Transverse colon (tissue), 4 donors: ENCODE measurements at regions not wholly inside any gene's neighbourhood (a gene's known extent, or its start where the extent isn't known, plus 50 kb on each side); places are given as distances from the start of the nearest gene placed in this dataset.

Experiments
- DNase-seq: peaks from one replicate; pipeline ENCODE4 v3.0.0-alpha.2; 2019
- H3K27ac ChIP-seq, 4 donors: fragments of 200-600 bp; sonication (generic); 2 replicates each; pipeline ENCODE4 v1.5.1; 2016 to 2018; ENCODE audit warnings: inconsistent platforms in 4 of 4
- H3K27me3 ChIP-seq: fragments of 200-600 bp; sonication (generic); 2 replicates; pipeline ENCODE4 v1.5.1; 2017; ENCODE audit warnings: inconsistent platforms
- H3K36me3 ChIP-seq, 4 donors: fragments of 200-600 bp; sonication (generic); 2 replicates each; pipeline ENCODE4 v1.5.1; 2017 to 2019; ENCODE audit warnings: inconsistent platforms in 4 of 4
- H3K4me1 ChIP-seq, 4 donors: fragments of 200-600 bp; sonication (generic); 2 replicates each; pipeline ENCODE4 v1.5.1; 2017 to 2020; ENCODE audit warnings: inconsistent platforms in 4 of 4
- H3K4me3 ChIP-seq, 4 donors: fragments of 200-600 bp; sonication (generic); 1 replicate in 1 of 4; 2 replicates in 3 of 4; pipeline versions ENCODE4 v1.5.1 to v1.6.1; 2017 to 2019; ENCODE audit warnings: inconsistent platforms in 4 of 4
- H3K9me3 ChIP-seq, 2 donors: fragments of 200-600 bp; sonication (generic); 2 replicates each; pipeline ENCODE4 v1.5.1; 2017 to 2019; ENCODE audit warnings: inconsistent platforms in 2 of 2
- EP300 ChIP-seq: sonication (generic); formaldehyde crosslinking; IDR thresholded peaks from one replicate; pipeline ENCODE4 v1.6.1; 2017; ENCODE audit warnings: antibody characterized with exemption, low read depth
- POLR2A ChIP-seq: fragments of 450-650 bp; IDR thresholded peaks from one replicate; pipeline ENCODE4 v1.6.1; 2016; ENCODE audit warnings: antibody characterized with exemption, mild to moderate bottlenecking, moderate library complexity
- POLR2AphosphoS5 ChIP-seq, 3 donors: sonication (generic); formaldehyde crosslinking; IDR thresholded peaks; one replicate each; pipeline ENCODE4 v1.6.1; 2016; ENCODE audit warnings: antibody characterized with exemption in 3 of 3
- WGBS, 2 donors: methylation state at CpG; one replicate each; pipeline ENCODE4 v1.1.5; 2018; ENCODE audit warnings: low coverage in 1 of 2; 5-methylcytosine and 5-hydroxymethylcytosine counted together
- in situ Hi-C, 4 donors: fragments of 200-750 bp; cut with MboI; loops; one replicate each; pipeline versions ENCODE4 v1.15.0 to v1.15.1; 2017; ENCODE audit warnings: low sequenced_read_pairs in 3 of 4, low pct_ligation_motif_present in 1 of 4, low pct_unique_long_range_greater_than_20kb in 1 of 4
- intact Hi-C: fragments of 100-400 bp; cut with DNase I; formaldehyde crosslinking; loops from one replicate; pipeline ENCODE4 v1.15.1; 2023; ENCODE audit warnings: low total_unique reads
- TF ChIP-seq, protein P1 (sequence below), 5 experiments: fragments of 200-600 bp in 3 of 5; fragments of 450-650 bp in 2 of 5; sonication (generic) in 3 of 5; IDR thresholded peaks; 1 replicate in 2 of 5; 2 replicates in 3 of 5; pipeline ENCODE4 v1.5.1; 2016 to 2017; ENCODE audit warnings: antibody characterized with exemption in 5 of 5, inconsistent platforms in 3 of 5, mild to moderate bottlenecking in 2 of 5, moderate library complexity in 1 of 5

DNA sequence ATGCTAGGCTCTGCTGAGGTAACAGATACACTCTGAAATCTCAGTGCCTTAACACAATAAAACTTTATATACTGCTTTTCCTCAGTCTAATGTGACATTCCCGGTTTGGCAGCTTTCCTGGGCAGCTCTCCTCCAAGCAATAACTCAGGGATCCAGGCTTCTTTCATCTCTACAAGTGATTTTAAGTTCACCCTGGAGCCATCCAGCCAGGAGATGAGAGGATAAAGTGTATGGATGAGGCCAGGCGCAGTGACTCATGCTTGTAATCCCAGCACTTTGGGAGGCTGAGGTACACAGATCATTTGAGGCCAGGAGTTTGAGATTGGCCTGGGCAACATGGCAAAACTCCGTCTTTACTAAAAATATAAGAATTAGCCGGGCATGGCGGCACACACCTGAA, 147.2 kb downstream of the UTP18 start:
- no peak for DNase-seq
- intact Hi-C loops: no loop called here
- no peak overlapping the region for H3K27ac ChIP-seq
- TF ChIP-seq POLR2A: no peak
- no peak for TF ChIP-seq EP300
- TF ChIP-seq, protein P1, sequence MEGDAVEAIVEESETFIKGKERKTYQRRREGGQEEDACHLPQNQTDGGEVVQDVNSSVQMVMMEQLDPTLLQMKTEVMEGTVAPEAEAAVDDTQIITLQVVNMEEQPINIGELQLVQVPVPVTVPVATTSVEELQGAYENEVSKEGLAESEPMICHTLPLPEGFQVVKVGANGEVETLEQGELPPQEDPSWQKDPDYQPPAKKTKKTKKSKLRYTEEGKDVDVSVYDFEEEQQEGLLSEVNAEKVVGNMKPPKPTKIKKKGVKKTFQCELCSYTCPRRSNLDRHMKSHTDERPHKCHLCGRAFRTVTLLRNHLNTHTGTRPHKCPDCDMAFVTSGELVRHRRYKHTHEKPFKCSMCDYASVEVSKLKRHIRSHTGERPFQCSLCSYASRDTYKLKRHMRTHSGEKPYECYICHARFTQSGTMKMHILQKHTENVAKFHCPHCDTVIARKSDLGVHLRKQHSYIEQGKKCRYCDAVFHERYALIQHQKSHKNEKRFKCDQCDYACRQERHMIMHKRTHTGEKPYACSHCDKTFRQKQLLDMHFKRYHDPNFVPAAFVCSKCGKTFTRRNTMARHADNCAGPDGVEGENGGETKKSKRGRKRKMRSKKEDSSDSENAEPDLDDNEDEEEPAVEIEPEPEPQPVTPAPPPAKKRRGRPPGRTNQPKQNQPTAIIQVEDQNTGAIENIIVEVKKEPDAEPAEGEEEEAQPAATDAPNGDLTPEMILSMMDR (IDR thresholded peaks at IDR 0.05): no peak
- TF ChIP-seq POLR2AphosphoS5 (IDR thresholded peaks at IDR 0.05): no peak
- H3K9me3 ChIP-seq: no peaks in the 10 kb centered on the region
- in situ Hi-C loops: no loop called here
- no peaks in the 10 kb centered on the region for H3K27me3 ChIP-seq
- WGBS, 2 donors: 61 to 63% methylated on average over 2 to 5 of the region's 5 CpGs
- H3K4me3 ChIP-seq: no peak overlapping the region
- no peaks in the 10 kb centered on the region for H3K36me3 ChIP-seq
- no peaks in the 10 kb centered on the region for H3K4me1 ChIP-seq

DNA sequence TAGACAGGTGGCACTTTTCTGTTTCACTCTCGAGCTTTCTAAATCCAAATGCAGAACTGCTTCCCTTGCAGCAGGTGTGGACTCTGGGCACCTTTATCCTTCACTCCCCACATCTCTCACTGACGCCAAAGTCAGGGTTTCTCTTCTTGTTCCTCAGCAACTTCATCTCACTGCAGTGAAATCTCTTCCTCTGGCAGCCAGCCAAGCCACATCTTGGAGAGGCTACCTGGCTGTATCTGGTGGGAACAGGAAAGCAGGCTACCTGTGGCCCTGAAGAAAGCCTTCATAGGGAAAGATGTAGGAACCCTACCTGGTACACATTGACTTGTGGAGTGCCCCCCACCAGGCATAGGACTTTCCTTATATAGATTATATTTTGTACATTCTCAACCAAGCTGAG, 159.1 kb downstream of the UTP18 start:
- Histone ChIP-seq H3K4me1 (no peaks in the 10 kb centered on the region), H3K4me3 (no peak overlapping the region), H3K27ac (no peak overlapping the region), H3K27me3 (no peaks in the 10 kb centered on the region), H3K36me3 (no peaks in the 10 kb centered on the region), H3K9me3 (no peaks in the 10 kb centered on the region)
- DNase-seq: no peak
- intact Hi-C loops: no loop called here
- in situ Hi-C loops: no loop called here
- TF ChIP-seq POLR2AphosphoS5 (IDR thresholded peaks at IDR 0.05): no peak
- no peak for TF ChIP-seq POLR2A
- TF ChIP-seq, protein P1 (IDR thresholded peaks at IDR 0.05): no peak
- WGBS, 2 donors: 37 to 38% methylated on average over 2 of the region's 2 CpGs

DNA sequence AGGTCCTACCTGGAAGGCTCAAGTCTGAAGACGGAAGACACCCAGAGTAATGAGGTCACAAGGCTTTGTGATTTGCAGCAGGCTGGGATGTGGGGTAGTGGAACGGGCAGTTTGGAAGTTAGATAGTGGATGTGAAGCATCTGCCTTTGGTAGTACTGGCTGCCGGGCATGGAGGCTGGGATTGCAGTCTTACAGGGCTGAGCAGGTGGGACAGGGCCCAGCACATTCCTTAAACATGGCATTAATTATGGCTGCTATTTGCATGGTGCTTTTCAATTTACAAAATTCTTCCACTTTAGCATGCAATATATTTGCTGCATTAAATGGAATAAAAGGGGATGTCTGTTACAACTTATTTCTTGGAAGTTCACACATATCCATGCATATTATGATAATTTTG, 161.2 kb downstream of the UTP18 start:
- Histone ChIP-seq H3K36me3 (no peaks in the 10 kb centered on the region), H3K9me3 (no peaks in the 10 kb centered on the region), H3K27ac (no peak overlapping the region), H3K4me3 (no peak overlapping the region), H3K27me3 (no peaks in the 10 kb centered on the region), H3K4me1 (no peaks in the 10 kb centered on the region)
- in situ Hi-C loops (no loop called here), intact Hi-C loops (no loop called here)
- no peak for TF ChIP-seq POLR2A
- TF ChIP-seq POLR2AphosphoS5 (IDR thresholded peaks at IDR 0.05): no peak
- TF ChIP-seq EP300: no peak
- TF ChIP-seq, protein P1 (IDR thresholded peaks at IDR 0.05): no peak
- 79 to 85% methylated on average over 2 to 3 of the region's 3 CpGs for WGBS, 2 donors
- DNase-seq: no peak

DNA sequence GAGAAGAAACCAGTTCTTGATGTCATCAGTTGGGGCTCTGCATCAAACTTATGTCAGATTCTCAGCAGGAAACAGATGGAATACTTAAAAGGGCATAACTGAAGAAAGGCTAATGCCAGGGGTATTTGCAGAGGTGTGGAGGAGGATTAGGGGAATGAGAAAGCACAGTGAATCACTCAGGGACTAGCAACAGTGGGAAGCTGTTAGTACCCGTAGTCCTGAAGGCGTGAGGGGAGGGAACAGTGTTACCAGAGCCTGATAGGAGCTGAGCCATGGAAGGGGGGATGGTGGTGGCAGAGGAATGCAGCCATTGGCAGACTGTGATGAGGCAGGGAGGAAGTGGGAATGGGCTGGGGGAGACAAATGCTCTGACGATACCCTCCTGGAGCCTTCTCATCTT, 162.3 kb downstream of the UTP18 start:
- Histone ChIP-seq H3K4me3 (no peak overlapping the region), H3K9me3 (no peaks in the 10 kb centered on the region), H3K36me3 (no peaks in the 10 kb centered on the region), H3K4me1 (no peaks in the 10 kb centered on the region), H3K27ac (no peak overlapping the region), H3K27me3 (no peaks in the 10 kb centered on the region)
- 70 to 80% methylated on average over 1 to 3 of the region's 3 CpGs for WGBS, 2 donors
- in situ Hi-C loops (no loop called here), intact Hi-C loops (no loop called here)
- no peak for TF ChIP-seq EP300
- TF ChIP-seq POLR2A: no peak
- TF ChIP-seq POLR2AphosphoS5 (IDR thresholded peaks at IDR 0.05): no peak
- TF ChIP-seq, protein P1 (IDR thresholded peaks at IDR 0.05): no peak
- DNase-seq: no peak
